WTC11 (cell line): ENCODE measurements at regions not wholly inside any gene's neighbourhood (a gene's known extent, or its start where the extent isn't known, plus 50 kb on each side); places are given as distances from the start of the nearest gene placed in this dataset.

ENCODE experiments used
- ATAC-seq: fragments of 200-7000 bp; cut with Tn5 transposase; 2 replicates; pipeline ENCODE4 v1.10.0; 2021; ENCODE audit warnings: mild to moderate bottlenecking, moderate library complexity
- CTCF ChIA-PET: fragments of 300-600 bp; sonication (Branson Sonifier 250); formaldehyde crosslinking; loops from one replicate; lab custom pipeline; 2021; ENCODE audit warnings: antibody characterized with exemption; lab: Charles Lee
- POLR2A ChIA-PET: fragments of 350-600 bp; sonication (Branson Sonifier 250); formaldehyde crosslinking; loops from one replicate; lab custom pipeline; 2021; ENCODE audit warnings: antibody characterized with exemption; lab: Charles Lee
- DNase-seq: peaks from one replicate; pipeline ENCODE4 v3.0.0; 2021; ENCODE audit warnings: low spot score
- H3K27ac Mint-ChIP-seq: 2 replicates; pipeline ENCODE4 v1.8.0; 2021; ENCODE audit warnings: mixed read lengths
- H3K27me3 Mint-ChIP-seq: 2 replicates; pipeline ENCODE4 v1.8.0; 2021; ENCODE audit warnings: low read depth, mild to moderate bottlenecking, moderate library complexity, mixed read lengths
- H3K36me3 Mint-ChIP-seq: 2 replicates; pipeline ENCODE4 v1.8.0; 2021; ENCODE audit warnings: mixed read lengths
- H3K4me1 Mint-ChIP-seq: 2 replicates; pipeline ENCODE4 v1.8.0; 2022; ENCODE audit warnings: mixed read lengths
- H3K4me3 Mint-ChIP-seq: 2 replicates; pipeline ENCODE4 v1.8.0; 2021; ENCODE audit warnings: mild to moderate bottlenecking, moderate library complexity, mixed read lengths
- H3K9me3 Mint-ChIP-seq: 2 replicates; pipeline ENCODE4 v1.8.0; 2021; ENCODE audit warnings: mixed read lengths
- AR ChIP-seq: fragments of 250-450 bp; sonication (Bioruptor Pico); IDR thresholded peaks from 2 replicates; pipeline ENCODE4 v1.9.0; 2021; ENCODE audit warnings: mild to moderate bottlenecking
- ELF4 ChIP-seq: sonication (generic); formaldehyde crosslinking; IDR thresholded peaks from 2 replicates; pipeline ENCODE4 v1.8.1; 2022; ENCODE audit warnings: low read depth, mild to moderate bottlenecking, moderate library complexity, missing genetic modification reagents
- FOXJ3 ChIP-seq: sonication (generic); formaldehyde crosslinking; IDR thresholded peaks from 2 replicates; pipeline ENCODE4 v1.9.0; 2021; ENCODE audit warnings: missing genetic modification reagents, mild to moderate bottlenecking, borderline replicate concordance
- GRHL2 ChIP-seq: fragments of 250-450 bp; sonication (Bioruptor Pico); IDR thresholded peaks from 2 replicates; pipeline ENCODE4 v1.8.0; 2022; ENCODE audit warnings: mild to moderate bottlenecking, moderate library complexity; ENCODE audit not compliant: insufficient replicate concordance, severe bottlenecking
- IRF2 ChIP-seq: sonication (generic); formaldehyde crosslinking; IDR thresholded peaks from 2 replicates; pipeline ENCODE4 v1.8.0; 2022; ENCODE audit warnings: low read depth, missing genetic modification reagents, borderline replicate concordance
- JAZF1 ChIP-seq: fragments of 250-450 bp; sonication (Bioruptor Pico); IDR thresholded peaks from 2 replicates; pipeline ENCODE4 v1.9.0; 2021; ENCODE audit warnings: moderate library complexity, mild to moderate bottlenecking, inconsistent platforms
- JUN ChIP-seq: sonication (generic); formaldehyde crosslinking; IDR thresholded peaks from 2 replicates; pipeline ENCODE4 v1.8.0; 2023; ENCODE audit warnings: mild to moderate bottlenecking, missing genetic modification reagents
- MLX ChIP-seq: sonication (generic); formaldehyde crosslinking; IDR thresholded peaks from 2 replicates; pipeline ENCODE4 v1.8.1; 2023; ENCODE audit warnings: mild to moderate bottlenecking, missing genetic modification reagents, moderate library complexity
- MXD4 ChIP-seq: fragments of 250-450 bp; sonication (Bioruptor Pico); IDR thresholded peaks from 2 replicates; pipeline ENCODE4 v1.8.0; 2021; ENCODE audit warnings: mild to moderate bottlenecking, moderate library complexity, borderline replicate concordance
- NFE2L1 ChIP-seq: sonication (generic); formaldehyde crosslinking; IDR thresholded peaks from 2 replicates; pipeline ENCODE4 v1.8.1; 2023; ENCODE audit warnings: missing genetic modification reagents
- PRDM15 ChIP-seq: sonication (generic); formaldehyde crosslinking; IDR thresholded peaks from 2 replicates; pipeline ENCODE4 v1.8.0; 2022; ENCODE audit warnings: missing genetic modification reagents
- PREB ChIP-seq: sonication (generic); formaldehyde crosslinking; IDR thresholded peaks from 2 replicates; pipeline ENCODE4 v1.8.1; 2022; ENCODE audit warnings: mild to moderate bottlenecking, missing genetic modification reagents, moderate library complexity, borderline replicate concordance
- SP1 ChIP-seq: sonication (generic); formaldehyde crosslinking; conservative IDR thresholded peaks from 2 replicates; pipeline ENCODE4 v1.8.1; 2022; ENCODE audit warnings: missing genetic modification reagents
- ZBTB21 ChIP-seq: sonication (generic); formaldehyde crosslinking; IDR thresholded peaks from 2 replicates; pipeline ENCODE4 v1.8.1; 2023; ENCODE audit warnings: mild to moderate bottlenecking, missing genetic modification reagents, borderline replicate concordance
- ZNF138 ChIP-seq: sonication (generic); formaldehyde crosslinking; conservative IDR thresholded peaks from 2 replicates; pipeline ENCODE4 v1.8.1; 2022; ENCODE audit warnings: mild to moderate bottlenecking, moderate library complexity, missing genetic modification reagents
- ZNF425 ChIP-seq: fragments of 250-450 bp; sonication (Bioruptor Pico); conservative IDR thresholded peaks from 2 replicates; pipeline ENCODE4 v1.9.0; 2021; ENCODE audit warnings: mild to moderate bottlenecking

- ChIA-PET POLR2A (no interaction called here), CTCF (no interaction called here)
Observed at GRCh38 chr12:84726780-84727179, 185.8 kb downstream of the SLC6A15 start.

GRCh38 chr12:84723988-84724387 lies 188.6 kb downstream of the SLC6A15 start:
- Mint-ChIP-seq H3K27me3 (no peaks in the 10 kb centered on the region), H3K36me3 (peaks cover 5% of the 10 kb centered on the region; the same call in 1 of the 2 replicates), H3K4me1 (peaks cover 57% of the 10 kb centered on the region)
- TF ChIP-seq PRDM15 (CRISPR knock-in tag) (no peak), GRHL2 (CRISPR knock-in tag) (no peak), ZBTB21 (no peak), ZNF138 (CRISPR knock-in tag) (no peak), ELF4 (CRISPR knock-in tag) (no peak), JUN (CRISPR knock-in tag) (no peak), ZNF425 (CRISPR knock-in tag) (no peak), MLX (CRISPR knock-in tag) (no peak), NFE2L1 (CRISPR knock-in tag) (no peak), AR (no peak), SP1 (CRISPR knock-in tag) (no peak), FOXJ3 (no peak)
- TF ChIP-seq, all 79 proteins: peak for 0
- CTCF ChIA-PET, result no interaction called here
- Mint-ChIP-seq H3K4me3 (no peak overlapping the region), H3K9me3 (peaks cover 5% of the 10 kb centered on the region), H3K27ac (no peak overlapping the region)
- POLR2A ChIA-PET, result no interaction called here
- no peak for DNase-seq
- ATAC-seq, result no peak

More at GRCh38 chr12:84726780-84727179, 185.8 kb downstream of the SLC6A15 start:
- Mint-ChIP-seq H3K4me3 (no peak overlapping the region), H3K9me3 (peaks cover 5% of the 10 kb centered on the region), H3K4me1 (peaks cover 66% of the 10 kb centered on the region)
- ATAC-seq, result no peak
- TF ChIP-seq JAZF1 (no peak), MXD4 (CRISPR knock-in tag) (no peak), ZNF425 (CRISPR knock-in tag) (no peak), PREB (CRISPR knock-in tag) (no peak), IRF2 (CRISPR knock-in tag) (no peak)
- TF ChIP-seq, all 79 proteins: peak for 0
- DNase-seq, result no peak
- Mint-ChIP-seq H3K27me3 (no peaks in the 10 kb centered on the region), H3K27ac (no peak overlapping the region), H3K36me3 (peaks cover 5% of the 10 kb centered on the region; the same call in 1 of the 2 replicates)
